Right lung (tissue), 2 donors: ENCODE measurements at regions not wholly inside any gene's neighbourhood (a gene's known extent, or its start where the extent isn't known, plus 50 kb on each side); places are given as distances from the start of the nearest gene placed in this dataset.
"Not testable (repeated sequence)": the region's sequence is repeated elsewhere in the genome, so short reads cannot be mapped to it uniquely, and the experiment has no call there.

ENCODE experiments used
- DNase-seq, 2 donors: peaks; one replicate each; pipeline ENCODE4 v3.0.0-alpha.2; 2013

DNA sequence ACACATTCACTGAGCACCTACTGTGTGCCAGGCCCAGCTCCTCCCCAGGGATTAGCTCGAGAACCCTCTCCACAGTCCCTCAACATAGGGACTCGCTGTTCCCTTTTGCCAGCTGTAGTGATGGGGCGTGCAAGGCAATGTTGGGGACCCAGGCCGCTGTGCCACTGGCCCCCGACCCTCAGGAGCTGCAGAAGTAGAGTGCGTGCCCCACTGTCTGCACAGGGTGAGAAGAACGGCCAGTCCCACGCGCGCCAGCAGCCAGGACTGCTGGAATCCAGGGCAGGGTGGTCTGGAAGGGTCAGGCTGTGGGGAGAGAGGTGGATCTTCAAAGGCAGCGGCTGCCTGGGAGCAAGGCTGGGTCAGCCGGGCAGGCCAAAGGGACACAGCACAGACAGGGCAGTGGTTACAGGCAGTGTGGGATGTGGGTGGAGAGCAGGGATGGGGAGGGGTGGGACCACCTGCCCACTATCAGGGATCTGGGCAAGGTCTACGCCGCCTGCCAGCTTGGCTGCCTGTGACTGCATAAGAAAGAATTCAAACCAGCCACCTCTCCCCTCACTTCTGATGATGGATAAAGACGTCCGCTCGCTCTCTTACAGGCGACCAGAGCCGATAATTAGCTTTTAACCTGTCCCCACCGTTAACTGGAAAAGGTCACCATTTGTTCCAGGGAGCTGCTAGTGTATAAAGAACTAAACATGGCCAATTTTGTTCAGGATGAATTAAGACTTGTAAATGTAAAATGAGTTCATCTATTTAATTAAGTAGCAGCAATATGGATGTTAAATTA is 86.7 kb upstream of the GSE1 start:
- DNase-seq = no peak

DNA sequence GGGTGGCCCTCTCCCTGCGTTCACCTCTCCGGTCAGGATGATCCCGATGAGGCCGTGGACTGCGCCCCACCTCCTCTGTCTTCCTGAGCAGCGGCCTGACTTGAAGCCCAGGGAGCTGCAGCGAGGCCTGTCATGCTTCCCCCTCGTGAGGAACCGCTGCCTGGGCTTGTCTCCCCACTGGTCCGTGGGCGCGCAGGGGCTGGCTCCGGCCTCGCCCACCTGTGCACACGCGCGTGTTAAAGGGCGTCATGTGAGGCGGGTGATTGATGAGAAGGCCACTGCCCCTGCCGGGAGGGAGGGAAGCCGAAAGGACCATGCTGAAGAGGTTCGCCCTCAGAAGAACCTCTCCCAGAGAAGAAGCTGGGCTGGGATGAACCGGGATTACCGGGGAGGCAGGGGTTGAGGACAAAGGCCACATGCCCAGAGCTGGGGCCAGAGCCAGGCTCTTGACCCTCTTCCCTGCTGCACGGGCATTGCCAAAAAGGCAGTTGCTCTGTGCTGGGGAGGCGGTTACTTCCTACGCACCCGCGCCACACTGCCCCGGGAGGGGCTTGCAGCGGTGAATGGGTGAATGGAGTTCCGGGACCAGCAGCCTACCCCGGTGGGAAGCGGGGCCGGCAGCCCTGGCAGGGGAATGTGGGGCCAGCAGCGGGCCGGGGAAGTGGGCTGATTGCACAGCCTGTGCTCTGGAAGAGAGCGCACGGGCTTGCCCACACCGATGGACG is 85.9 kb upstream of the GSE1 start:
- no peak for DNase-seq

DNA sequence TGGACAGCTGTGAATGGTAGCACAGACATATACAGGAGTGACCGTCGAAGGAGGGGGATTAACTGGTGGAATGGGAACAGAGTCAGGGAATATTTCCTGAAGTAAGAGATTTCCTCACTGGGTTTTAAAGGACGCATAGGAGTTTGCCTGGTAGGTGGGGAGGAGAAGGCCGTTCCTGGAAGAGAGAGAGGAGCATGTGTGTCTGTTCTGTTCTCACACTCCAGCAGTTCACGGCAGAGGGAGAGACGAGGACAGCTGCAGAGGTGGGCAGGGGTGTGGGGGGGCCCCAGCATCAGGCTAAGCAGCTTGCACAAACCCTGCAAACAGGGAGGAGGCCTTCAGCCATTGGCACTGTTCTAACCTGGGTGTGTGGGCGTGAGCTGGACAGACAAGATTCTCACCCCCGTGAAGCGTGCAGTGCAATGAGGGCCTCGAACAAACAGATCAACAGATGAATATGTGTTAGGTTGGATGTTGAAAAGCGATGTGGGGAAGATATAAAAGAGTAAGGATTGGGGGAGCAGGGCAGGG is 85.3 kb upstream of the GSE1 start:
- DNase-seq = no peak

DNA sequence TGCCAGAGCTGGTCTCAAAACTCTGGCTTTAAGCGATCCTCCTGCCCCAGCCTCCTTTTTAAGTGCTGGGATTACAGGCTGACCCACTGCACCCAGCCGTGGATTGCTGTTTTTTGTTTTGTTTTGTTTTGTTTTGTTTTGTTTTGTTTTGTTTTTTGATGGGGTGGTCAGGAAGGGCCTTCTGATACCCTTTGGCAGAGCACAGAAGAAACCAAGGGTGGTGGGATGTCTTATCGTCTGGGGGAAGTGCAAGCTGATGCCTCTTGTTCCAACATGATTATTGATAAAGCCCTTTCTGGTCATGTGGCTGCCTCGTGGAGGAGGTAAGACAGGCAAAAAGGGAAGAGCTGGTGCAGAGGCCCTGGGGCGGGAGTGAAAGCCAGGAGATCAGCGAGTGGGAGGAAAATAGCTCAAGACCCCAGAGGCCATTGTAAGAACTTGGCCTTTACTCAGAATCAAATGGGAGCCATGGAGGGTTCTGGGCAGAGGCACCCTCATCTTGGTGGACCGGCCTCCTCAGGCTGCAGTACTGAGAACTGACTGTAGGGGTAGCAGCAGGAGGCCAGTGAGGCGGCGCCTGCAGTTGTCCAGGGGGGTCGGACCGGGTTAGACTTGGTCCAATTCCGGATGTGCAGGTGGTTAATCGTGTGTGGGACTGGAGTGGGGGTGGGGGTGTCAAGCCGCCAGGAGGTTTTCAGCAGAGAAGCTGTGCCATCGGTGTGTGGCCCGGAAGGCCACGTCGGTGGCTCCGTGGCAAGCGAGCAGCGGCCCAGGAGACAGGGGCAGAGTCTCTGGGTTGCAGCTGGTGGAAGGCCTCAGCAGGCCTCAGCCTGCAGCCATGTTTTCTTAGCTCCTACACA is 84.4 kb upstream of the GSE1 start:
- DNase-seq = no peak

DNA sequence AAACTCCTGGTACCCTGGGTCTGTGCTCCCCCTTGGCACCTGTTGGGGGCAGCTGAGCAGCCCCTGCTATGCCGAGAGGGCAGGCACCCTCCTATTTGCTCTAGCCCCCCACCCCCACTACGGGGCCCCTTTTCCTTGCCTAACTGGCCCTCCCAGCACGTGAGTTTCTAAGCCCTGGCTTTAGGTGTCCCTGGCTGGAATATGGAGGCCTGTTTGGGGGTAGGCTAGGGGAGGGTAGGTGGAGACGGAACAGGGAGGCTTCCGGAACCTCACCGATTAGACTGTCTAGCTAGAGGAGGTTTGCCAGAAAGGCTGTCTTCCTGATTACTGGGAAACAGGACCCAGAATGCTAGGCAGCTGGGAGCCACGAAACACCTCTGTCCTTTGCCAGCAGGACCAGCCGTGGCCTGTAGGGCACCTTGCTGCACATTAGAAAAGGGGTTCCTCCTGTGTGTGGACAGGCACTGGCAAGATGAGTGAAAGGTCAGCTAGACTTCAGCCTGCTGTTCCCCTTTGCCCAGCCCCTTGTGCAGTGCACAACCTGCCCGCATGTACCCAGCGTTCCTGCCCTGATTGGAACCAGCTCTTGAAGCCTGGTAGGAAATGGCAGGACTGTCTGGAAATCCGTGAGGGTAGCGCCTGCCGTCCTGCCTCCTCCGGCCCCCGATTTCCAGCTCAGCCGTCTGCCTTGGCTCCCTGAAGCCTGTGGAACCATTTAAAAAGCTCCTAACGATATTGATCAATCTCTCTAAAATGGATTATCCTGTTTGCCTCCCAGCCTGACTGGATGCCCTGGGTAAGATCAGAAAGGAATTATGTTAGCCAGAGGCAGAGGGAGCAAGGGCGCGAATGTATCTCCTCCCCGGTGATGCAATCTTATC is 83.4 kb upstream of the GSE1 start:
- no peak for DNase-seq

DNA sequence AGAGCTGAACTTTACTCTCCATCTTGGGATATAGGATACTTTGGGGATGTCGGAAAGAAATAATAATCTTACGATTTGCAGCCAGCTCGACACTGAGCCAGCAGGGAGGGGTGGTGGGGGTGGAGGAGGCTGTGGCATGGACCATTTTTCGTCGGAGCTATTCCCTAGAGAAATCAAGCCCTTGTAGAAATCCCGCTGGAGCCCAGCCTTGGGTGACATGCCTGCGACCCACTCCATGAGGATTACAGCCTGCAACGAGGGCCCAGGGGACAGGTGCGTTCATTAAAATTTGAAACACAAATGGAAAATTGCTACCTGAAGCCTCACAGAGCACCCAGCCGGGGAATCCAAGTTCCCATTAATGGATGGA is 82.8 kb upstream of the GSE1 start:
- no peak for DNase-seq

DNA sequence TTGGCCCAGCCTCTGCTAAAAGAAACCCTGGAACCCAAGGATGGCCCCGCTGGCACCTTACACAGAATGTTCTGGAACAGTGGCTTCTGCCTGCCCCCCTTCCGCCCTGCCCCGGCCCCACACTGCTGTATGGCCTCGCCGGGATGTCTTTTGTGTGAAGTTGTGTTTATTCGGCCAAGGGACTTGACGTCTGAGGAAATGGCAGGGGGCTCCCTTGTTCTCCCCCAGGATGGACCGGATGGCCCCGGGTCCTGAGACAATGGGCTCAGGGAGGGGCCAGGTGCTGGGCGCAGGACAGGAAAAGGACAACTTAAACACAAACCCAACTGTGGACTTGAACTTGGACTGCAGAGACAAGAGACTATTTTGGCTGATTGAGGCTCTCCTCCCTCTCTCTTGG is 81.6 kb upstream of the GSE1 start:
- DNase-seq = no peak

DNA sequence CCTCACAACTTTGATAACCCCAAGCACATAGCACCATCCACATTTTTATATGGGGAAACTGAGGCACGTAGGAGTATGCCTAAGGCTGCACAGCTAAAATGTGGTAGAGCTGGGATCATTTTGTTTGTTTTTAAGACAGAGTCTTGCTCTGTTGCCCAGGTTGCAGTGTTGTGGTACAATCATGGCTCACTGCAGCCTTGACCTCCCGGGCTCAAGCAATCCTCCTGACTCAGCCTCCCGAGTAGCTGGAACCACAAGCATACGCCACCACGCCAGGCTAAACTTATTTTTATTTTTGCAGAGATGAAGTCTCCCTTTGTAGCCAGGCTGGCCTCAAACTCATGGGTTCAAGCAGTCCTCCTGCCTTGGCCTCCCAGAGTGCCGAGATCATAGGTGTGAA is 81.0 kb upstream of the GSE1 start:
- DNase-seq = no peak

DNA sequence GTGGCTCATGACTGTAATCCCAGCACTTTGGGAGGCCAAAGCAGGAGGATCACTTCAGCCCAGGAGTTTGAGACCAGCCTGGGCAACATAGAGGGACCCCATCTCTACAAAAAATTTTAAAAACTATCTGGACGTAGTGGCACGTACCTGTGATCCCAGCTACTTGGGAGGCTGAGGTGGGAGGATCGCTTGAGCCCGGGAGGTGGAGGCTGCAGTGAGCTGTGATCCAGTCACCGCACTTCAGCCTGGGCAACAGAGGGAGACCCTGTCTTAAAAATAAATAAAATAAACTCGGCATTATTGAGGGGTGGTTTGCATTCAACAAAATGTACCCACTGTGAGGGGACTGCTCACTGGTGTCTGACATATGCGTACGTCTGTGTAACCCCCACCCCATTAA is 79.5 kb upstream of the GSE1 start:
- DNase-seq = not testable (repeated sequence)

DNA sequence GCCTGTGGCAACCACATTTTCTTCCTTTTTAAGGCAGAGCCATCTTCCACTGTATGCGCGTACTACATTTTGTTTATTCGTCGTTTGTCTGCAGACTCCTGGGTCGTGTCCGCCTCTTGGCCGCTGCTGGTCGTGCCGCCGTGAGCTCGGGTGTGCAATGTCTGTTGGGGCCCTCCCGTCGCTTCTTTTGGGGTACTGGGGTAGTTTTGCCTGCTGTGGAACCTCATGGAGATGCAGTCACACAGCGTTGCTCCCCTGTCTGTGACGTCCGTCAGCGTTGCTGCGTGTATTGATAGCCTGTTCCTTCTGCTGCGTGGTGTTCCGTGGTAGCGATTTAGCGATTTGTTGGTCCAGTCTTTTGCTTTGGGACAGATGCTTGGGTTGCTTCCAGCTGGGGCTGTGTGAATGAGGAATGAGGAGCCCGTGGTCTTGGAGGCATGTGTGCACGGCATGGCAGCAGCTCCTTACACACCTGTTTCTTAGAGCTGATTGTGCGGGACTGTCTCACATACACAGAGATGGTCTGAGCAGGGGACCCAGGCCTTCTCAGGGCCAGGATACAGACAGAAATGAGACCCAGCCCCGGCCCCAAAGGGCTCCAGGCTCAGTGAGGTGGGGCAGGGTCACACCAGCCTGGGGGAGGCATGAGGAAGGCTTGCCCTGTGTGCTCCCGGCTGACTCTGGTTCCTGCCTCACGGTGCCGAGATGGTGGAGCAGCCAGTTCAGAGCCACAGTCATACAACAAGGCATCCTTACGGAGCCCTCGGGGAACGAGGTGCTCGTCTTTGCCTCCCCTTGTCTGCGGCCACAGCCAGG is 78.4 kb upstream of the GSE1 start:
- no peak for DNase-seq

DNA sequence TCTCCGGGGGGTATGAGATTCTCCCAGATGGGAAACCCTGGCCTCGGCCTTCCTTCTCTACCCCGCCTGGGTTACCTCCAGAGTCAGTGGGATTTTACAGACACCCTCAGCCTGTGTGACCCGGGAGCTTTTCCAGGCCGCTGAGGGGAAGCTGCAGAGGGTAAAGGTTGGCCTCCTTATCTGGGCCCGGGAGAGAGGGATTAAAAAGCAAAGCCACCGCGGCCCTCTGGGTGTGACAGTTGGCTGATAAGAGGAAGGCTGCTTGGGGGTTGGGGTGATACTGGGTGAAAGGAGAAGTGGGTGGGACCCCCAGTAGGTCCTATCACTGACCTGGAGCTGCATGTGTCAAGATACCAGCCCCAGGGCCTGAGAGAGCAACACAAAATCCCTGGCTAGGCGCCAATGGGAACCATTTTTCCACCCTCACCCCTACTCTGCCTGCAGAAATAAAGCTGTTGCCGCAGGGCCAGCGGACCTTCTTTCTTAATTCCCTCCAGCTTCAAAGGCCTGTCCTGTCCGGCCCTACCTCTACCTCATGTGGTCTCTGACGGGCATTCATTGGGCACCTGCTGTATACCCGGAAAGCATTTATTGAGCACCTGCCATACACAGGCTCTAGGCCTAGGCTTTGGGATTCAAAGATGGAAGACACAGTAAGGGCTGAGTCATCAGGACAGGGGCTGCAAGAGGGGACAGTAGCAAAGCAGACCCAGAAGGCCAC is 77.6 kb upstream of the GSE1 start:
- DNase-seq = no peak

DNA sequence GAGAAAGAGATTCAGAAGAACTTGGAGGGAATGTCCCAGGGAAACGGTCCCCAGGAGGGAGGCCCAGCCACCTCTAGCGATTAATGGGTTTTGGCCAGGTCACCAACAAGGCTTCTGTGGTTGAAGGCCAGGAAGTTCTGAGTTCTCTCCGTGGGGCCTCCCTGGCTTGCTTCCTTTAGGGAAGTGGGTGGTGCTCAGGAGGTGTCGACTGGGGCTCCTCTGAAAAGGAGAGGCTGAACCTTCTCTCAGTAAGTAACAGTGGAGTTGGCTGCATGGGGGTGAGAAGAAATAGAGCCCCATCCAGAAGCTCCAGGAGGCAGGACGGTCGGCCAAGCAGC is 77.1 kb upstream of the GSE1 start:
- no peak for DNase-seq

DNA sequence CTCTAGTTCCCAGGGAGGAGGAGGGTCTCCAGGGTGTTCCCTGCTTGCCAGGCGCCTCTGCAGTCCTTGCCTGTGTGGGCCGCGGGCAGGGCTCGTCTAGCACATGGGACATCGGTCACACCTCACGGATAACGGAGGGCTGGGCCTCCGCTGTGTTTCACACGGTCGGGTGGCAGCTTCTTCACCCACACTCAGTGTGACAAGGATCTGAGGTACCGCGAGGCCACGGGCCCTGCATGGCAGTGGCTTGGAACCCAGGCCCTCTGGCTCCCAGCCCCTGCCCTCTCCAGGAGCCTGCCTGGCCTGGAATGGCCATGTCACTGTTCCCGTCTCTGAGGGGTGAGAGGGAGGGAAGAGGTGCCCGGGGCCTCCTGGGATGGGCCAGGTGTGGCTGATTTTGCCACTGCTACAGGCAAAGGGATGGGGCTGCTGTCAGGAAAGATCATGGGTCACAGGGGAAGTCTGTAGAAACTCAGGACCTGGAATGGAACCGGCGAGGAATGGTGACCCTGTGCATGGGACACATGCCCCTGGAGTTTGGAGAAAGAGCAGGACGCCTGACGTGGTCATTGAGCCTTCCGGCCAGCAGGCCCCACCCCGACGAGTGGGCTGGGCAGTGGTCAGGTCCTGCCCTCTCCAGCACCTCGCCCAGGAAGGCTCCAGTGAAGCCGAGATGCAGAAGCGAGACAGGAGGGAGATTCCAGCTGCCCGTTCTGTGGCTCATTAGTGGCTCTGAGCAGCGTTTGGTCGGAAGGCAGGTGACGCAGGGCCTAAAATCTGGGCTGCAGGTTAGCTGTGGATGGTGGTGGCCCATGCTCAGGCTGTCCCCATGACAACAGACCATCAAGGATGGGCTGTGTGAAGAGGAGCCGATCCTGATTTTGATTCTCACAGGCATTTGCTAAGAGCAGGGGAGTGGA is 76.5 kb upstream of the GSE1 start:
- no peak for DNase-seq

DNA sequence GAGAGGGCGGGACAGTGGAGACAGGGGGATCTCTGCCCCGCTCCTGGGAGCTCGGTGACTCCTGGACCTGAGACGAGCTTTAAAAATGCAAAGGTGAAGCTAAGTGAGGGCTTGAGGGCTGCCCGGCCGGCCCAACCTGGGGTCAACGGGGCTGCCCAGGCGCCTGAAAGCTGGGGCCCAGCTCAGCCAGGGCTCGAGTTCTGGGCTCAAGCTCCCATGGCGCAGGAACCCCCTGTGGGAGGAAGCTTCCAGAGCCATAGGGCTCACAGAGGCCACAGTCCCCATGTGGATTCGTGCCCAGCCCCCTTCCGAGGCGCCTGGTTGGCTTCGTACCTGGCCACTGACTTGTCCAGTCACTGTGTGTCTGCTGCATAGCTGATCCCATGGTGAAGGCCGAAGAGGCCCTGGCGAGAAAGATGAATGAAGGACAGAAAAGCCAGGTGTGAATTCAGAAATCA is 75.8 kb upstream of the GSE1 start:
- DNase-seq = no peak

DNA sequence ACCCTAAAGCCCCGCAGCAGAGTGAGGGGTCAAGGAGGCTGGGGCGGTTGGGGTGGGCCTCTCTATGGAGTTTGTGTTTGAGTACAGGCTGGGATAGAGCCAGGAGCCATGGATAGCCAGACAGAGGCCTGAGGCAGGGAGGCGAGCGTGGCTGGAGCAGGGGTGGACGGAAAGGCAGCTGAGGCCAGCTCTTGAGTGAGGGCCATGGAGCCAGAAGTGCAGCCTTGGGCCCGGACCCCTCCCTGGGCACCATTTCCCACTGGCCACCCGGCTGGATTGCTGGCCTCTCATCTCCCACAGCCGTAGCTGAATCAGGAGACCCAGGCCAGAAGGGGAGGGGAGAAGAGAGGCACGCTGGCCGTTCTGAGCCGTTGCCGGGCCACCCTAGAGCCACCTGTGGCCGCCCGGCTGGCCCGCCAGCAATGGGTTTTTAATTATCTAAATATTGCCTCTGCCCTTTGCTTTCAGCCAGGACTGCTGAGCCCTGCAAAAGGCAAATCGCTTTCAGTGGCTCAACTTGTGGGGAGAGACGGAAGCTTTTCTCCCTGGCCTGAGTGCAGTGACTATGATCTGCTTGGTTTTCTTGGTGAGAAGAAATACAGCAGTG is 75.2 kb upstream of the GSE1 start:
- no peak for DNase-seq

DNA sequence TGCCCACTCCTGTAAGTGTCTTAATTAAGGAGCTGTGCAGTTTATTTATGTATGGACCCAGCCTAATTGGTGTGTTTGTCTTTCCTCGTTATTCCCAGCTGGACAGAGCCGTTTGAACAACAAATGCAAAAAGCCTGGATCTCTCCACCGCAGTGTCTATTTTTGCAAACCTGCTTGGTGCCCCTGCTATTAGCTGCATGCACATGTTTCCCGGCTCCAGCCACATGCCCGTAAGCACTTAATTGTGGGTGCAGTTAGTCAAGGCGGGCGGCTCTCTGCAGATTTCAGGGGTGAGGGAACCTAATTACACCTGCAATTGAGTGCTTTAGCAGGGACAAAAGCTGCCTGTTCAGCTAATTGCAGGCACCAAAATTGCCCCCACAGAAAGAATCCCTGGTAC is 74.0 kb upstream of the GSE1 start:
- no peak for DNase-seq

DNA sequence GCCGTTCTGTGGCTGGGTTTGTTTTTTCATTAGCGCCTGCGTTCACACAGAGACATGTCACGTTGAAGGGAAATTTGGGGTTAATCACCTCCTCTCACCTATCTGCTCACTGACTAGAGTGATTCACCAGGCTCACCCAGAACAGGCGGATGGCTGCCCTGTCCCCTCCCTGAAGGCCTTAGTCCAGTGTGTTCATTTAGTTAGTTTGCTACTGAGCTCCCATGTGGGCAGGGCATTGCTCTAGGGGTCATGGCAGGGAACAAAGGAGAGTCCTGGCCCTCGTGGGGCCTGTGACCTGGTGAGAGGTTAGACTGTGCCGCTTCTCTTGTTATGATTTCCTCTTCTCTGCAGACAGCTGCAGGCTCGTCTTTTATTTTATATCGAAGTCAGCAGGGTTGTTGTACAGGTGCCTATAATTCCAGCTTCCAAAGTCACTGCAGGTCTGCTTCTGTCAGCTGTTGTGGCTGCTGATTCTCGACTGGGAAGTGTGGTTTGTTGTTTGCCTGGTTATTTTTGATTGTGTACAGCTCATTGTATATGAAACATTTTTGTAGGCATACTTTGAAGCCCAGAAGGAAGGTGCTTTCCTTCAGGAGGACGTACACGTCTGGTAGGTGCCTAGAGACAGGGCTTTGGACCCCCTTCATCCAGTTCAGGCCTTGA is 73.4 kb upstream of the GSE1 start:
- no peak for DNase-seq

DNA sequence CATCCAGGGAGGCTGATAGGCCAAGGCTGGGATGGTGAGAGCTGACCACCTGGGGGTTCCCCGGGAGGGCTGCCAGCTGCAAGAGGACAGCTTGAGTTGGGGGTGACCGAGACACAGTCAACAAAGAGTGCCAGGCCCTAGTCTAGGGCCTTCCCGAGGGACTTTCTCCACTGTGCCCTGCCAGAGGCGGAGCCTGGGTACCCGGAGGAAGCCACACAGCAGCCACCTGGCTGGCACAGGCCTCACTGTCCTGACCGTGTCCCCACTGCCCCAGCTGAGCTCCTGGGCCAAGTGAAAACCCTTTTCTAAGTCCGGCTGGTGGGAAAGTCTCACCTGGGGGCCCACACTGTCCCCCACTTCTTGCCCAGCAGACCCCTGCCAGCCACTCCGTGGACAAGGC is 71.9 kb upstream of the GSE1 start:
- DNase-seq = no peak
